ENCODE measurements at regions not wholly inside any gene's neighbourhood (a gene's known extent, or its start where the extent isn't known, plus 50 kb on each side); places are given as distances from the start of the nearest gene placed in this dataset.

GRCh38 chr10:110372656-110373055 lies 67.9 kb upstream of the SMNDC1 start:
- H3K9me3 ChIP-seq (replicated peaks in 1 of 3) = no peaks in the 10 kb centered on the region
- WGBS, 4 donors = 46 to 64% (median 55%) methylated on average over 1 of the region's 1 CpG
- H3K27ac ChIP-seq = no peak overlapping the region
- TF ChIP-seq POLR2A (IDR thresholded peaks at IDR 0.05) (no peak), CTCF (IDR thresholded peaks at IDR 0.05) (no peak)
- no peaks in the 10 kb centered on the region for H3K36me3 ChIP-seq (replicated peaks in 1 of 2)
- no peak overlapping the region for H3K4me3 ChIP-seq
- H3K4me1 ChIP-seq (replicated peaks in 1 of 2) = peaks cover 9 to 11% of the 10 kb centered on the region in 2 donors
- DNase-seq = no peak
- intact Hi-C loops (cut with DNase I) = no loop called here
- H3K27me3 ChIP-seq = no peaks in the 10 kb centered on the region

- Histone ChIP-seq H3K36me3 (replicated peaks in 1 of 2) (no peaks in the 10 kb centered on the region), H3K4me1 (replicated peaks in 1 of 2) (peaks cover 9 to 11% of the 10 kb centered on the region in 2 donors), H3K4me3 (no peak overlapping the region), H3K27me3 (no peaks in the 10 kb centered on the region), H3K27ac (no peak overlapping the region), H3K9me3 (replicated peaks in 1 of 3) (no peaks in the 10 kb centered on the region)
- 92 to 98% (median 96%) methylated on average over 6 of the region's 6 CpGs for WGBS, 4 donors
- intact Hi-C loops (cut with DNase I) = no loop called here
- no peak for TF ChIP-seq CTCF (IDR thresholded peaks at IDR 0.05)
- DNase-seq = no peak
These were observed 68.3 kb upstream of the SMNDC1 start for GRCh38 chr10:110373059-110373458.

DNA sequence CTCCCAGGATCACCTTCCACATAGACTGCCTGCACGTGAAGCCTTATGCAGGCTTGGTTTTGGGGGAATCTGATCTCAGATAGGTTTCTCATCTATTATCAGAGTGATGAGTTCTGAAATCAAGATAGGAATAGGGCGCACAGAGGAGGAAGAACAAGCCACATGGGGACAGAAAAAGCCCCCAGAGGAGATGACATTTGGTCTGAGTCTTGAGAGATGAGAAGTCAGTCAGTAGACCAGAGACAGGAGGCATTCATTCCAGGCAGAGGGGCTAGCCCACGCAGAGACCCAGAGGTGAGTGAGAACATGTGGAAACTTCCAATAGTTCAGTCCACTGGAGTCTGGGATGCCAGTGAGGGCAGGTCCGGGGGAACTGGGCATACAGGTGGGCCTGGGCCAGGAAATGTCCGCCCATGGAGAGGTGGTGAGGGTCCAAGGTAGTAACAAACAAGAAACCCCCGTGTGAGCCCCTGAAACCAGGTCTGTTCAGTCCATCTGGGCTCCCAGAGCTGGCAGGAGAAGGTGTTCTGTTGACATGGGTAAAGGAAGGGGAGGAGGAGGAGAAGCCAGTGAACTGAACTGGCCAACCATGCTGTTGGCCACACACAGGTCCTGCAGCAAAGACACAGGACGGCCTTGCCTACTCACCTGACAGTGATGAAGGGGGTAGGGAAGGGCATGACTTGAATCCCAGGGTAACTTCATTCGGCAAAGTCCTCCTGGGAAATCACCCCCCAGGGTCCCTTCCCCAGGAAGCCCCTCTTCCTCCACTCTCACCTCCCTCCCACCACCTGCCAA lies 69.3 kb upstream of the SMNDC1 start:
- H3K27me3 ChIP-seq = no peaks in the 10 kb centered on the region
- intact Hi-C loops (cut with DNase I) = no loop called here
- H3K36me3 ChIP-seq (replicated peaks in 1 of 2) = no peaks in the 10 kb centered on the region
- no peaks in the 10 kb centered on the region for H3K9me3 ChIP-seq (replicated peaks in 1 of 3)
- no peak for DNase-seq
- no peak for TF ChIP-seq POLR2A (IDR thresholded peaks at IDR 0.05)
- no peak for TF ChIP-seq CTCF (IDR thresholded peaks at IDR 0.05)
- H3K27ac ChIP-seq = no peak overlapping the region
- no peak overlapping the region for H3K4me3 ChIP-seq
- WGBS, 4 donors = 91 to 96% (median 94%) methylated on average over 6 to 8 of the region's 8 CpGs
- peaks cover 9 to 11% of the 10 kb centered on the region in 2 donors for H3K4me1 ChIP-seq (replicated peaks in 1 of 2)

- WGBS, 4 donors = 96 to 100% (median 98%) methylated on average over 2 of the region's 2 CpGs
- no peak for TF ChIP-seq POLR2A (IDR thresholded peaks at IDR 0.05)
- TF ChIP-seq CTCF (IDR thresholded peaks at IDR 0.05) = no peak
- Histone ChIP-seq H3K27me3 (no peaks in the 10 kb centered on the region), H3K9me3 (replicated peaks in 1 of 3) (no peaks in the 10 kb centered on the region), H3K4me1 (replicated peaks in 1 of 2) (peaks cover 9 to 11% of the 10 kb centered on the region in 2 donors), H3K36me3 (replicated peaks in 1 of 2) (no peaks in the 10 kb centered on the region), H3K4me3 (no peak overlapping the region), H3K27ac (no peak overlapping the region)
- DNase-seq = no peak
- intact Hi-C loops (cut with DNase I) = no loop called here
These were observed 70.4 kb upstream of the SMNDC1 start for GRCh38 chr10:110375121-110375520.
